ENCODE measurements at regions not wholly inside any gene's neighbourhood (a gene's known extent, or its start where the extent isn't known, plus 50 kb on each side); places are given as distances from the start of the nearest gene placed in this dataset.

DNA sequence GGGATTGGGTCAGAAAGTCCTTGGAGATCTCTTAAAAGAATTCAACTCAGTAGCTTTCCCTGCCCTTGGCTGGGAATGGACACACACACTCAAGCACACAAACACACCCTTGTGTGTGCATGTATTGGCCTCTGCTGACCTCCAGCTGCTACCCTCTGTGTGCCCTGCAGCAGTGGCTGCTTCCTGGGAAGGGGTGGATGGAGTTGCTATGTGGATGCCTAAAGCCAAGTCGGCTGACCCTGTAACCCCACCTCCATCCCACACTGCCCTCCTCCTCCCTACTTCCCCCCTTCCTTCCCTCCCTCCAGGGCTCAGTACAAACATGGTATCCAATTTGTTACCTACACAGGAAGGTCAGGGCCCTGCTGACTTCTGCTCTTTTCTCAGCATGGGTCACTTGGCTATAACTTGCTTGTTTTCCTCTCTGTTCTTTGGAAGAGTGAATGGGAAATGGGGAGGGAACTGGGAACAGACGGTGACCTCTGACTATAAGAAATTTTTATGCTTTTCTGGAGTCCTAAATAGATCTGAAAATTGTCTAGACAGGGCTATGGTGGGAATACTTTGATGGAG, 351.6 kb upstream of the TBX3 start:
- Histone ChIP-seq H3K9ac (replicated peaks; ENCODE audit: extremely low read depth, insufficient read depth, low read length) (no peak overlapping the region), H3K4me3 (replicated peaks in 1 of 3; ENCODE audit: insufficient read depth in 1 of 3, low read depth in 1 of 3, low read length in 3 of 3) (no peak overlapping the region), H3K9me3 (replicated peaks; ENCODE audit: control insufficient read depth, insufficient read depth, low read length) (peaks cover 4% of the 10 kb centered on the region), H4K20me1 (replicated peaks; ENCODE audit: control insufficient read depth, extremely low read depth, insufficient read depth, low read length) (no peaks in the 10 kb centered on the region), H3K27ac (ENCODE audit: insufficient read depth, low read depth, low read length) (no peak overlapping the region), H3K4me1 (ENCODE audit: control insufficient read depth, extremely low read depth, insufficient read depth, low read length) (no peaks in the 10 kb centered on the region), H3K9me1 (replicated peaks; ENCODE audit: control insufficient read depth, extremely low read depth, insufficient read depth, low read length) (no peaks in the 10 kb centered on the region), H2AFZ (ENCODE audit: low read depth, low read length) (no peak overlapping the region), H3K36me3 (ENCODE audit: control insufficient read depth in 2 of 2, extremely low read depth in 1 of 2, insufficient read depth in 2 of 2, low read length in 2 of 2) (no peaks in the 10 kb centered on the region), H3K4me2 (ENCODE audit: insufficient read depth, low read length) (no peak overlapping the region), H3K27me3 (ENCODE audit: control insufficient read depth in 2 of 2, insufficient read depth in 2 of 2, low read length in 2 of 2) (no peaks in the 10 kb centered on the region), H3K79me2 (ENCODE audit: control insufficient read depth, insufficient read depth, low read length) (no peaks in the 10 kb centered on the region)
- no peak for TF ChIP-seq EZH2 (IDR thresholded peaks at IDR 0.05; ENCODE audit: borderline replicate concordance, low read depth, low read length, severe bottlenecking)
- TF ChIP-seq MYC (IDR thresholded peaks at IDR 0.05; ENCODE audit: low read depth, low read length): no peak
- no peak for TF ChIP-seq GATA2 (IDR thresholded peaks at IDR 0.05; ENCODE audit: insufficient read depth, insufficient read length, low read depth, low read length)
- no peak for TF ChIP-seq POLR2AphosphoS5 (IDR thresholded peaks at IDR 0.05; ENCODE audit: insufficient read depth, low read depth, low read length)
- TF ChIP-seq, protein P1, sequence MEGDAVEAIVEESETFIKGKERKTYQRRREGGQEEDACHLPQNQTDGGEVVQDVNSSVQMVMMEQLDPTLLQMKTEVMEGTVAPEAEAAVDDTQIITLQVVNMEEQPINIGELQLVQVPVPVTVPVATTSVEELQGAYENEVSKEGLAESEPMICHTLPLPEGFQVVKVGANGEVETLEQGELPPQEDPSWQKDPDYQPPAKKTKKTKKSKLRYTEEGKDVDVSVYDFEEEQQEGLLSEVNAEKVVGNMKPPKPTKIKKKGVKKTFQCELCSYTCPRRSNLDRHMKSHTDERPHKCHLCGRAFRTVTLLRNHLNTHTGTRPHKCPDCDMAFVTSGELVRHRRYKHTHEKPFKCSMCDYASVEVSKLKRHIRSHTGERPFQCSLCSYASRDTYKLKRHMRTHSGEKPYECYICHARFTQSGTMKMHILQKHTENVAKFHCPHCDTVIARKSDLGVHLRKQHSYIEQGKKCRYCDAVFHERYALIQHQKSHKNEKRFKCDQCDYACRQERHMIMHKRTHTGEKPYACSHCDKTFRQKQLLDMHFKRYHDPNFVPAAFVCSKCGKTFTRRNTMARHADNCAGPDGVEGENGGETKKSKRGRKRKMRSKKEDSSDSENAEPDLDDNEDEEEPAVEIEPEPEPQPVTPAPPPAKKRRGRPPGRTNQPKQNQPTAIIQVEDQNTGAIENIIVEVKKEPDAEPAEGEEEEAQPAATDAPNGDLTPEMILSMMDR (IDR thresholded peaks at IDR 0.05; ENCODE audit: extremely low read depth in 1 of 2, insufficient read depth in 1 of 2, low read depth in 1 of 2, low read length in 2 of 2): no peak
- TF ChIP-seq POLR2A (IDR thresholded peaks at IDR 0.05; ENCODE audit: low read depth, low read length): no peak
- TF ChIP-seq, protein P2, sequence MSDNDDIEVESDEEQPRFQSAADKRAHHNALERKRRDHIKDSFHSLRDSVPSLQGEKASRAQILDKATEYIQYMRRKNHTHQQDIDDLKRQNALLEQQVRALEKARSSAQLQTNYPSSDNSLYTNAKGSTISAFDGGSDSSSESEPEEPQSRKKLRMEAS (IDR thresholded peaks at IDR 0.05; ENCODE audit: insufficient read depth, insufficient read length): no peak
- TF ChIP-seq JUN (IDR thresholded peaks at IDR 0.05; ENCODE audit: borderline replicate concordance, insufficient read depth, insufficient read length, low read depth): no peak
- ChIA-PET POLR2A (no interaction called here), CTCF (no interaction called here)
- DNase-seq (ENCODE audit: low read depth, low spot score) (no peak), FAIRE-seq (no peak)
- dilution Hi-C loops (cut with MboI; ENCODE audit: extremely low pct_ligation_motif_present, low sequenced_read_pairs): no loop called here
- intact Hi-C loops (cut with micrococcal nuclease): no loop called here
- BruUV-seq (replicated peaks): no TSS peak

All from endothelial cell of umbilical vein (primary cell).